DND-41 (cell line): ENCODE measurements at regions not wholly inside any gene's neighbourhood (a gene's known extent, or its start where the extent isn't known, plus 50 kb on each side); places are given as distances from the start of the nearest gene placed in this dataset.

Experiments
- ATAC-seq: fragments of 200-7000 bp; cut with Tn5 transposase; 3 replicates; pipeline ENCODE4 v1.9.1; 2021; ENCODE audit warnings: low read depth; ENCODE audit not compliant: insufficient read depth
- DNase-seq: peaks from one replicate; pipeline ENCODE4 v3.0.0-alpha.2; 2020
- H2AFZ ChIP-seq: 2 replicates; pipeline ENCODE4 v1.6.0; 2012; ENCODE audit warnings: low read depth, low read length
- H3K27ac ChIP-seq: 2 replicates; pipeline ENCODE4 v1.5.1; 2012; ENCODE audit warnings: low read length, inconsistent platforms
- H3K27me3 ChIP-seq: fragments of 200-600 bp; sonication (generic); 2 replicates; pipeline ENCODE4 v1.6.0; 2012; ENCODE audit warnings: low read length, mild to moderate bottlenecking, inconsistent platforms; ENCODE audit not compliant: insufficient read depth, poor library complexity
- H3K36me3 ChIP-seq: 2 replicates; pipeline ENCODE4 v1.5.1; 2012; ENCODE audit warnings: low read length, inconsistent platforms; ENCODE audit not compliant: insufficient read depth
- H3K4me1 ChIP-seq: 2 replicates; pipeline ENCODE4 v1.5.1; 2012; ENCODE audit warnings: mild to moderate bottlenecking, low read length; ENCODE audit not compliant: insufficient read depth
- H3K4me2 ChIP-seq: 2 replicates; pipeline ENCODE4 v1.6.0; 2012; ENCODE audit warnings: mild to moderate bottlenecking, moderate library complexity, low read length, inconsistent platforms; ENCODE audit not compliant: insufficient read depth
- H3K4me3 ChIP-seq, 2 experiments: fragments of 200-600 bp in 1 of 2; shearing (Covaris generic) in 1 of 2; 2 replicates each; pipeline ENCODE4 v1.5.1; 2012 to 2016; ENCODE audit warnings: inconsistent platforms in 2 of 2, low read length in 2 of 2, mild to moderate bottlenecking in 2 of 2, low read depth in 1 of 2, moderate library complexity in 1 of 2
- H3K79me2 ChIP-seq: 2 replicates; pipeline ENCODE4 v1.6.0; 2012; ENCODE audit warnings: low read length, inconsistent platforms; ENCODE audit not compliant: insufficient read depth
- H3K9ac ChIP-seq: 2 replicates; pipeline ENCODE4 v1.6.0; 2012; ENCODE audit warnings: low read depth, mild to moderate bottlenecking, inconsistent platforms, low read length, moderate library complexity
- H3K9me3 ChIP-seq: 2 replicates; pipeline ENCODE4 v1.5.1; 2012; ENCODE audit warnings: low read length, moderate library complexity, mild to moderate bottlenecking, inconsistent platforms; ENCODE audit not compliant: insufficient read depth, severe bottlenecking
- H4K20me1 ChIP-seq: 2 replicates; pipeline ENCODE4 v1.6.0; 2012; ENCODE audit warnings: low read length; ENCODE audit not compliant: insufficient read depth
- EZH2 ChIP-seq: IDR thresholded peaks from 3 replicates; pipeline ENCODE4 v1.6.1; 2012; ENCODE audit warnings: borderline replicate concordance, low read depth, mild to moderate bottlenecking, moderate library complexity, low read length, inconsistent platforms; ENCODE audit not compliant: severe bottlenecking
- TF ChIP-seq, protein P1 (sequence below): IDR thresholded peaks from 2 replicates; pipeline ENCODE4 v1.5.1; 2012; ENCODE audit warnings: borderline replicate concordance, low read length, moderate library complexity, mild to moderate bottlenecking; ENCODE audit not compliant: poor library complexity, severe bottlenecking; ENCODE audit errors: extremely low read depth

- H3K4me1 ChIP-seq = no peaks in the 10 kb centered on the region
- H4K20me1 ChIP-seq = 0 out of 2 replicates have a peak, but pooled peaks cover 3% of the 10 kb centered on the region
- DNase-seq (no peak), ATAC-seq (no peak)
- no peaks in the 10 kb centered on the region for H3K79me2 ChIP-seq
- H3K4me2 ChIP-seq = no peak overlapping the region
- H3K9me3 ChIP-seq = no peaks in the 10 kb centered on the region
- no peak overlapping the region for H2AFZ ChIP-seq
- H3K27me3 ChIP-seq = peaks cover 20% of the 10 kb centered on the region
- H3K36me3 ChIP-seq = no peaks in the 10 kb centered on the region
- H3K9ac ChIP-seq = no peak overlapping the region
- no peak for TF ChIP-seq EZH2
- TF ChIP-seq, protein P1, sequence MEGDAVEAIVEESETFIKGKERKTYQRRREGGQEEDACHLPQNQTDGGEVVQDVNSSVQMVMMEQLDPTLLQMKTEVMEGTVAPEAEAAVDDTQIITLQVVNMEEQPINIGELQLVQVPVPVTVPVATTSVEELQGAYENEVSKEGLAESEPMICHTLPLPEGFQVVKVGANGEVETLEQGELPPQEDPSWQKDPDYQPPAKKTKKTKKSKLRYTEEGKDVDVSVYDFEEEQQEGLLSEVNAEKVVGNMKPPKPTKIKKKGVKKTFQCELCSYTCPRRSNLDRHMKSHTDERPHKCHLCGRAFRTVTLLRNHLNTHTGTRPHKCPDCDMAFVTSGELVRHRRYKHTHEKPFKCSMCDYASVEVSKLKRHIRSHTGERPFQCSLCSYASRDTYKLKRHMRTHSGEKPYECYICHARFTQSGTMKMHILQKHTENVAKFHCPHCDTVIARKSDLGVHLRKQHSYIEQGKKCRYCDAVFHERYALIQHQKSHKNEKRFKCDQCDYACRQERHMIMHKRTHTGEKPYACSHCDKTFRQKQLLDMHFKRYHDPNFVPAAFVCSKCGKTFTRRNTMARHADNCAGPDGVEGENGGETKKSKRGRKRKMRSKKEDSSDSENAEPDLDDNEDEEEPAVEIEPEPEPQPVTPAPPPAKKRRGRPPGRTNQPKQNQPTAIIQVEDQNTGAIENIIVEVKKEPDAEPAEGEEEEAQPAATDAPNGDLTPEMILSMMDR = peak; percentile 21
- no peak overlapping the region for H3K27ac ChIP-seq
- H3K4me3 ChIP-seq = no peak overlapping the region
These were observed 84.9 kb upstream of the ASIC2 start for GRCh38 chr17:33377837-33378595.

- Histone ChIP-seq H2AFZ (no peak overlapping the region), H3K27ac (no peak overlapping the region), H3K79me2 (no peaks in the 10 kb centered on the region), H3K9ac (no peak overlapping the region), H4K20me1 (0 out of 2 replicates have a peak, but pooled peaks cover 3% of the 10 kb centered on the region), H3K4me1 (no peaks in the 10 kb centered on the region), H3K4me3 (no peak overlapping the region), H3K36me3 (no peaks in the 10 kb centered on the region), H3K9me3 (no peaks in the 10 kb centered on the region), H3K27me3 (peaks cover 17% of the 10 kb centered on the region), H3K4me2 (no peak overlapping the region)
- TF ChIP-seq, protein P1 = no peak
- TF ChIP-seq EZH2 = no peak
- DNase-seq (no peak), ATAC-seq (no peak)
These were observed 88.1 kb upstream of the ASIC2 start for GRCh38 chr17:33381201-33381600.

GRCh38 chr17:33383488-33384023, 90.5 kb upstream of the ASIC2 start:
- Histone ChIP-seq H2AFZ (no peak overlapping the region), H3K36me3 (no peaks in the 10 kb centered on the region), H4K20me1 (0 out of 2 replicates have a peak, but pooled peaks cover 3% of the 10 kb centered on the region), H3K4me2 (no peak overlapping the region), H3K27ac (no peak overlapping the region), H3K9me3 (no peaks in the 10 kb centered on the region), H3K4me3 (no peak overlapping the region), H3K27me3 (peaks cover 11% of the 10 kb centered on the region), H3K9ac (no peak overlapping the region), H3K79me2 (no peaks in the 10 kb centered on the region), H3K4me1 (no peaks in the 10 kb centered on the region)
- ATAC-seq (no peak), DNase-seq (no peak)
- no peak for TF ChIP-seq EZH2
- TF ChIP-seq, protein P1 = no peak

DNA sequence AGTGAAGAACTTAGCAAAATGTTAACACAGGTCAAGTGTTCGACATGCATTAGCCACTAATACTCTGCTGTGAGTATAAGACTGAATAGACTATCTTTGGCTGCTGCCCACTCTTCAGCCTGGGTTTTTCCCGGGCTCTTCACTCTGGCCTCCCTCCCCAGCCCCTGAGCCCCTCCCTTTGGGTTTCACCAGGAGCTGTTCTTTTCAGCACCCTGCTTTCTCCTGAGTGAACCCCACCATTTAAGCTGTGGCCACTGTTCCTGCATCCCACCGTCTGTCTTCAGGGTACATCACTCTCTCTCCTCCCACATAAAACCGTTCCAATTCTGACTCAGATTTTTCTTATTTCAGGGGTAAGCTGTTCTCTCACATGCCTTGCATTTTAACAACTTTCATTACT, 92.0 kb upstream of the ASIC2 start:
- peak; percentile 5 for DNase-seq
- Histone ChIP-seq H3K4me3 (no peak overlapping the region), H3K36me3 (no peaks in the 10 kb centered on the region), H3K79me2 (no peaks in the 10 kb centered on the region), H3K4me1 (no peaks in the 10 kb centered on the region), H2AFZ (no peak overlapping the region), H3K9ac (no peak overlapping the region), H3K27ac (no peak overlapping the region), H4K20me1 (0 out of 2 replicates have a peak, but pooled peaks cover 3% of the 10 kb centered on the region), H3K9me3 (no peaks in the 10 kb centered on the region), H3K4me2 (no peak overlapping the region), H3K27me3 (peaks cover 5% of the 10 kb centered on the region)
- ATAC-seq = no peak
- no peak for TF ChIP-seq EZH2
- TF ChIP-seq, protein P1 = no peak
